CD4-positive, alpha-beta T cell treated with Interleukin-15 for 1 hour (primary cell): ENCODE measurements at regions not wholly inside any gene's neighbourhood (a gene's known extent, or its start where the extent isn't known, plus 50 kb on each side); places are given as distances from the start of the nearest gene placed in this dataset.

Experiments
- DNase-seq: peaks from one replicate; pipeline ENCODE4 v3.0.0-alpha.2; 2020

- DNase-seq, result no peak
Observed at GRCh38 chr5:164941132-164941531, 1435.7 kb downstream of the MAT2B start.

GRCh38 chr5:164950927-164951326 lies 1445.5 kb downstream of the MAT2B start:
- DNase-seq, result no peak

- no peak for DNase-seq
Observed at GRCh38 chr5:164951570-164951969, 1446.2 kb downstream of the MAT2B start.

GRCh38 chr5:164958688-164959087 lies 1453.3 kb downstream of the MAT2B start:
- DNase-seq, result no peak

- DNase-seq, result no peak
Observed at GRCh38 chr5:164959761-164960160, 1454.3 kb downstream of the MAT2B start.

GRCh38 chr5:164962329-164962961 lies 1457.0 kb downstream of the MAT2B start:
- DNase-seq, result no peak

GRCh38 chr5:164966611-164967010 lies 1461.2 kb downstream of the MAT2B start:
- DNase-seq, result no peak

- DNase-seq, result no peak
Observed at GRCh38 chr5:164967354-164967753, 1461.9 kb downstream of the MAT2B start.

GRCh38 chr5:164972973-164973372 lies 1467.6 kb downstream of the MAT2B start:
- no peak for DNase-seq

GRCh38 chr5:164975986-164976385 lies 1470.6 kb downstream of the MAT2B start:
- DNase-seq, result no peak

GRCh38 chr5:164980480-164980879 lies 1475.1 kb downstream of the MAT2B start:
- DNase-seq, result no peak

GRCh38 chr5:164998142-164998541 lies 1492.7 kb downstream of the MAT2B start:
- DNase-seq, result no peak

GRCh38 chr5:164998590-164998989 lies 1493.2 kb downstream of the MAT2B start:
- DNase-seq, result no peak

- DNase-seq, result no peak
Observed at GRCh38 chr5:165000479-165001190, 1495.2 kb downstream of the MAT2B start.

GRCh38 chr5:165003283-165003682 lies 1497.9 kb downstream of the MAT2B start:
- DNase-seq, result no peak

- DNase-seq, result no peak
Observed at GRCh38 chr5:165004175-165004574, 1498.8 kb downstream of the MAT2B start.

GRCh38 chr5:165014439-165014838 lies 1509.0 kb downstream of the MAT2B start:
- no peak for DNase-seq

- no peak for DNase-seq
Observed at GRCh38 chr5:165015126-165015525, 1509.7 kb downstream of the MAT2B start.

GRCh38 chr5:165015547-165015946 lies 1510.1 kb downstream of the MAT2B start:
- DNase-seq, result no peak

GRCh38 chr5:165026971-165027370 lies 1521.6 kb downstream of the MAT2B start:
- DNase-seq, result no peak

GRCh38 chr5:165028356-165028755 lies 1522.9 kb downstream of the MAT2B start:
- no peak for DNase-seq

GRCh38 chr5:165029099-165029870 lies 1523.9 kb downstream of the MAT2B start:
- DNase-seq, result peak; percentile 25

GRCh38 chr5:165030971-165031370 lies 1525.6 kb downstream of the MAT2B start:
- no peak for DNase-seq

GRCh38 chr5:165031371-165031770 lies 1526.0 kb downstream of the MAT2B start:
- DNase-seq, result no peak
